ENCODE measurements at regions not wholly inside any gene's neighbourhood (a gene's known extent, or its start where the extent isn't known, plus 50 kb on each side); places are given as distances from the start of the nearest gene placed in this dataset.

- TF ChIP-seq EP300 (IDR thresholded peaks at IDR 0.05; ENCODE audit: low read depth) (no peak), POLR2A (IDR thresholded peaks at IDR 0.05) (no peak), POLR2AphosphoS5 (IDR thresholded peaks at IDR 0.05) (no peak)
Observed at GRCh38 chr4:42271096-42271495, 118.6 kb upstream of the BEND4 start.

Data from transverse colon (tissue), 3 donors.